HL-60 (cell line): ENCODE measurements at regions not wholly inside any gene's neighbourhood (a gene's known extent, or its start where the extent isn't known, plus 50 kb on each side); places are given as distances from the start of the nearest gene placed in this dataset.
"Not testable (repeated sequence)": the region's sequence is repeated elsewhere in the genome, so short reads cannot be mapped to it uniquely, and the experiment has no call there.

Experiments
- DNase-seq, 2 experiments: peaks; one replicate each; pipeline ENCODE4 v3.0.0-alpha.2; 2010 to 2020; ENCODE audit warnings: low read depth in 1 of 2, low spot score in 1 of 2
- H3K27ac ChIP-seq: fragments of 250-450 bp; sonication (Bioruptor Pico); replicated peaks from 2 replicates; pipeline ENCODE4 v1.5.1; 2020; ENCODE audit warnings: mild to moderate bottlenecking, moderate library complexity
- H3K27me3 ChIP-seq: fragments of 250-450 bp; sonication (Bioruptor Pico); 2 replicates; pipeline ENCODE4 v1.5.1; 2021; ENCODE audit warnings: mild to moderate bottlenecking, moderate library complexity; ENCODE audit not compliant: insufficient read depth, poor library complexity, severe bottlenecking
- H3K4me3 ChIP-seq: replicated peaks from 2 replicates; pipeline ENCODE4 v1.5.1; 2011; ENCODE audit warnings: mild to moderate bottlenecking, control low read depth, low read length; ENCODE audit not compliant: insufficient read depth
- REST ChIP-seq: IDR thresholded peaks from 2 replicates; pipeline ENCODE4 v1.6.1; 2012; ENCODE audit warnings: low read depth; ENCODE audit not compliant: insufficient replicate concordance

GRCh38 chr9:64499541-64499940 is 785.5 kb downstream of the FOXD4L5 start:
- not testable (repeated sequence) for DNase-seq, H3K27me3 ChIP-seq, H3K4me3 ChIP-seq, H3K27ac ChIP-seq

GRCh38 chr9:64498409-64498808 is 786.6 kb downstream of the FOXD4L5 start:
- not testable (repeated sequence) for H3K4me3 ChIP-seq, DNase-seq, H3K27ac ChIP-seq, H3K27me3 ChIP-seq

GRCh38 chr9:64488544-64488943 is 796.5 kb downstream of the FOXD4L5 start:
- H3K27me3 ChIP-seq, H3K27ac ChIP-seq, H3K4me3 ChIP-seq, DNase-seq: not testable (repeated sequence)

- DNase-seq, H3K4me3 ChIP-seq, H3K27ac ChIP-seq, H3K27me3 ChIP-seq: not testable (repeated sequence)
Measured at GRCh38 chr9:64486067-64486466, 798.9 kb downstream of the FOXD4L5 start.

GRCh38 chr9:64479095-64479494 is 805.9 kb downstream of the FOXD4L5 start:
- not testable (repeated sequence) for H3K27me3 ChIP-seq, H3K27ac ChIP-seq, H3K4me3 ChIP-seq
- peak in 1 of 2 experiments; percentile 15 for DNase-seq

GRCh38 chr9:64468943-64469342 is 816.1 kb downstream of the FOXD4L5 start:
- H3K4me3 ChIP-seq, H3K27ac ChIP-seq, DNase-seq, H3K27me3 ChIP-seq: not testable (repeated sequence)

GRCh38 chr9:64466052-64466599 is 818.9 kb downstream of the FOXD4L5 start:
- DNase-seq, H3K4me3 ChIP-seq, H3K27me3 ChIP-seq, H3K27ac ChIP-seq: not testable (repeated sequence)
- TF ChIP-seq REST: peak; percentile 81

GRCh38 chr9:64461885-64462284 is 823.1 kb downstream of the FOXD4L5 start:
- not testable (repeated sequence) for H3K27me3 ChIP-seq, H3K4me3 ChIP-seq

GRCh38 chr9:64458642-64459041 is 826.4 kb downstream of the FOXD4L5 start:
- not testable (repeated sequence) for H3K4me3 ChIP-seq, H3K27me3 ChIP-seq, DNase-seq, H3K27ac ChIP-seq

More at GRCh38 chr9:64461885-64462284, 823.1 kb downstream of the FOXD4L5 start:
- not testable (repeated sequence) for H3K27ac ChIP-seq, DNase-seq

GRCh38 chr9:64455107-64455648 is 829.8 kb downstream of the FOXD4L5 start:
- H3K27ac ChIP-seq, DNase-seq, H3K27me3 ChIP-seq, H3K4me3 ChIP-seq: not testable (repeated sequence)

- not testable (repeated sequence) for H3K4me3 ChIP-seq, H3K27me3 ChIP-seq, DNase-seq, H3K27ac ChIP-seq
Measured at GRCh38 chr9:64452134-64452533, 832.9 kb downstream of the FOXD4L5 start.

- not testable (repeated sequence) for H3K27me3 ChIP-seq, H3K27ac ChIP-seq, DNase-seq, H3K4me3 ChIP-seq
Measured at GRCh38 chr9:64450654-64451053, 834.4 kb downstream of the FOXD4L5 start.

- not testable (repeated sequence) for H3K27ac ChIP-seq, H3K27me3 ChIP-seq, H3K4me3 ChIP-seq, DNase-seq
Measured at GRCh38 chr9:64449025-64449424, 836.0 kb downstream of the FOXD4L5 start.
